DOHH2 (cell line): ENCODE measurements at regions not wholly inside any gene's neighbourhood (a gene's known extent, or its start where the extent isn't known, plus 50 kb on each side); places are given as distances from the start of the nearest gene placed in this dataset.

Source experiments
- H3F3A ChIP-seq: fragments of 200-600 bp; sonication (generic), shearing (Covaris generic); 2 replicates; pipeline ENCODE4 v1.6.0; 2016; ENCODE audit warnings: antibody characterized with exemption, mild to moderate bottlenecking; ENCODE audit not compliant: control insufficient read depth, insufficient read depth
- H3K27ac ChIP-seq: fragments of 200-600 bp; sonication (generic); 2 replicates; pipeline ENCODE4 v1.5.1; 2014; ENCODE audit warnings: low read depth, mild to moderate bottlenecking, low read length, moderate library complexity
- H3K27me3 ChIP-seq: fragments of 200-600 bp; sonication (generic); 2 replicates; pipeline ENCODE4 v1.6.1; 2014; ENCODE audit warnings: mild to moderate bottlenecking, low read length, mixed read lengths; ENCODE audit not compliant: control insufficient read depth
- H3K36me3 ChIP-seq: fragments of 200-600 bp; sonication (generic); 2 replicates; pipeline ENCODE4 v1.6.1; 2014; ENCODE audit warnings: mild to moderate bottlenecking, low read length, moderate library complexity, mixed read lengths; ENCODE audit not compliant: control insufficient read depth
- H3K4me1 ChIP-seq: fragments of 200-600 bp; sonication (generic); 2 replicates; pipeline ENCODE4 v1.6.1; 2014; ENCODE audit warnings: mild to moderate bottlenecking, low read length, mixed read lengths; ENCODE audit not compliant: control insufficient read depth
- H3K4me2 ChIP-seq: fragments of 200-600 bp; sonication (generic); 2 replicates; pipeline ENCODE4 v1.6.0; 2014; ENCODE audit warnings: mild to moderate bottlenecking, low read length, moderate library complexity
- H3K4me3 ChIP-seq: fragments of 200-600 bp; sonication (generic); 2 replicates; pipeline ENCODE4 v1.5.1; 2014; ENCODE audit warnings: mild to moderate bottlenecking, low read length, mixed read lengths
- H3K79me2 ChIP-seq: fragments of 200-600 bp; sonication (generic); 2 replicates; pipeline ENCODE4 v1.6.1; 2014; ENCODE audit warnings: mild to moderate bottlenecking, low read length, mixed read lengths; ENCODE audit not compliant: control insufficient read depth
- H3K9me2 ChIP-seq: fragments of 200-600 bp; sonication (generic); replicated peaks from 2 replicates; pipeline ENCODE4 v1.6.1; 2014; ENCODE audit warnings: mild to moderate bottlenecking, low read length, mixed read lengths; ENCODE audit not compliant: control insufficient read depth
- H3K9me3 ChIP-seq: fragments of 200-600 bp; sonication (generic); 2 replicates; pipeline ENCODE4 v1.6.1; 2014; ENCODE audit warnings: antibody characterized with exemption, low read length, mixed read lengths; ENCODE audit not compliant: control insufficient read depth, insufficient read depth
- H4K20me1 ChIP-seq: fragments of 200-600 bp; sonication (generic); 2 replicates; pipeline ENCODE4 v1.6.0; 2014; ENCODE audit warnings: low read depth, mild to moderate bottlenecking, antibody characterized with exemption, low read length, moderate library complexity; ENCODE audit not compliant: control insufficient read depth, insufficient read depth
- EZH2phosphoT487 ChIP-seq: fragments of 200-600 bp; sonication (generic); IDR thresholded peaks from 2 replicates; pipeline ENCODE4 v1.6.1; 2017; ENCODE audit warnings: borderline replicate concordance, mild to moderate bottlenecking, antibody characterized with exemption, low read length, moderate library complexity, mixed read lengths
- TF ChIP-seq, protein P1 (sequence below): fragments of 200-600 bp; sonication (generic); IDR thresholded peaks from one replicate; pipeline ENCODE4 v1.5.1; 2014; ENCODE audit warnings: antibody characterized with exemption, mild to moderate bottlenecking, low read depth, low read length; ENCODE audit not compliant: poor library complexity, severe bottlenecking

DNA sequence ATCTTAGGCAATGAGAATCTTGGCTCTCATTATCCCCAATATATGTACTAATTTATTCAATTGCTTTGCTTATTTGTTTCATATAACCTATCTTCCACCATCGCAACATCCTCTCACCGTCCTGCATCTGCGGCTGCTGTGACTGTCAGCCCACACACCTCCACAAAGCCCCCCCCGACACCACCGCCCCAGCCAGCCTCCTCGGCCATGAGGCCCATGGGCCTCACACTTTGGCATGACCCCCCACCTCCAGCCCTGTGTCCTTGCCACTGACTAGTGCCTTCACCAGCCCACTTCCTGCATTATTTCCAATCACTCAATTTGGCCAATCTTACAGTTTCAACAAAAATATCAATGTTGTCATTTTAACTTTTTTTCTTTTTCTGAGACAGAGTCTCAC lies 60.7 kb upstream of the TOX2 start:
- Histone ChIP-seq H3K36me3 (no peaks in the 10 kb centered on the region), H3K4me2 (no peak overlapping the region), H3K4me3 (no peak overlapping the region), H3K9me3 (no peaks in the 10 kb centered on the region), H3F3A (no peaks in the 10 kb centered on the region), H3K4me1 (no peaks in the 10 kb centered on the region), H3K27ac (no peak overlapping the region), H3K79me2 (no peaks in the 10 kb centered on the region), H3K27me3 (peaks cover 4% of the 10 kb centered on the region; the same call in 1 of the 2 replicates), H4K20me1 (no peaks in the 10 kb centered on the region), H3K9me2 (no peaks in the 10 kb centered on the region)
- TF ChIP-seq, protein P1, sequence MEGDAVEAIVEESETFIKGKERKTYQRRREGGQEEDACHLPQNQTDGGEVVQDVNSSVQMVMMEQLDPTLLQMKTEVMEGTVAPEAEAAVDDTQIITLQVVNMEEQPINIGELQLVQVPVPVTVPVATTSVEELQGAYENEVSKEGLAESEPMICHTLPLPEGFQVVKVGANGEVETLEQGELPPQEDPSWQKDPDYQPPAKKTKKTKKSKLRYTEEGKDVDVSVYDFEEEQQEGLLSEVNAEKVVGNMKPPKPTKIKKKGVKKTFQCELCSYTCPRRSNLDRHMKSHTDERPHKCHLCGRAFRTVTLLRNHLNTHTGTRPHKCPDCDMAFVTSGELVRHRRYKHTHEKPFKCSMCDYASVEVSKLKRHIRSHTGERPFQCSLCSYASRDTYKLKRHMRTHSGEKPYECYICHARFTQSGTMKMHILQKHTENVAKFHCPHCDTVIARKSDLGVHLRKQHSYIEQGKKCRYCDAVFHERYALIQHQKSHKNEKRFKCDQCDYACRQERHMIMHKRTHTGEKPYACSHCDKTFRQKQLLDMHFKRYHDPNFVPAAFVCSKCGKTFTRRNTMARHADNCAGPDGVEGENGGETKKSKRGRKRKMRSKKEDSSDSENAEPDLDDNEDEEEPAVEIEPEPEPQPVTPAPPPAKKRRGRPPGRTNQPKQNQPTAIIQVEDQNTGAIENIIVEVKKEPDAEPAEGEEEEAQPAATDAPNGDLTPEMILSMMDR = no peak
- TF ChIP-seq EZH2phosphoT487 = no peak

DNA sequence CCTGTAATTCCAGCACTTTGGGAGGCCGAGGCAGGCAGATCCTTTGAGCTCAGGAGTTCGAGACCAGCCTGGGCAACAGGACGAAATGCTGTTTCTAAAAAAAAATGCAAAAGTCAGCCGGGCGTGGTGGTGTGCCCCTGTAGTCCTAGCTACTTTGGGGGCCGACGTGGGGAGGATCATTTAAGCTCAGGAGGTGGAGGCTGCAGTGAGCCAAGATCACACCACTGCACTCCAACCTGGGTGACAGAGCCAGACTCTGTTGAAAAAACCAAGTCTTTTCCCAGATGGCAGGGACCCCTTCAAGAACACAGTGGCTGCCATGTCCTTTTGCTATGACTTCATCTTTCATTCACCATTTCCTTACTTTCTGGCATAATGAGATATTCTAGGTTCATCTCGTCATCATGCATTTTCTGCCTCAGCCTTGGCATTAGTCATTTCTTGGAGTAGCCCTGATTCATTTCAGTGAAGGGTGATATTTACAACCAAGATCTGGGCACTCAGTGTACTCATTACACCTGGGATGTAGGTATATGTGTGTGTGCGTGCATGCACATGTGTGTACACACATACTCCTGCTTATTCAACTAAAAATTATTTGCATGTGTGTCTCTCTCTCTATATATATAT lies 61.4 kb upstream of the TOX2 start:
- H3K9me2 ChIP-seq = no peaks in the 10 kb centered on the region
- no peaks in the 10 kb centered on the region for H3K79me2 ChIP-seq
- no peaks in the 10 kb centered on the region for H3F3A ChIP-seq
- H3K4me1 ChIP-seq = no peaks in the 10 kb centered on the region
- no peaks in the 10 kb centered on the region for H3K36me3 ChIP-seq
- no peaks in the 10 kb centered on the region for H3K9me3 ChIP-seq
- no peak overlapping the region for H3K4me3 ChIP-seq
- no peak overlapping the region for H3K27ac ChIP-seq
- H4K20me1 ChIP-seq = no peaks in the 10 kb centered on the region
- H3K4me2 ChIP-seq = no peak overlapping the region
- TF ChIP-seq EZH2phosphoT487 = no peak
- TF ChIP-seq, protein P1 = no peak
- peaks cover 4% of the 10 kb centered on the region; the same call in 1 of the 2 replicates for H3K27me3 ChIP-seq

DNA sequence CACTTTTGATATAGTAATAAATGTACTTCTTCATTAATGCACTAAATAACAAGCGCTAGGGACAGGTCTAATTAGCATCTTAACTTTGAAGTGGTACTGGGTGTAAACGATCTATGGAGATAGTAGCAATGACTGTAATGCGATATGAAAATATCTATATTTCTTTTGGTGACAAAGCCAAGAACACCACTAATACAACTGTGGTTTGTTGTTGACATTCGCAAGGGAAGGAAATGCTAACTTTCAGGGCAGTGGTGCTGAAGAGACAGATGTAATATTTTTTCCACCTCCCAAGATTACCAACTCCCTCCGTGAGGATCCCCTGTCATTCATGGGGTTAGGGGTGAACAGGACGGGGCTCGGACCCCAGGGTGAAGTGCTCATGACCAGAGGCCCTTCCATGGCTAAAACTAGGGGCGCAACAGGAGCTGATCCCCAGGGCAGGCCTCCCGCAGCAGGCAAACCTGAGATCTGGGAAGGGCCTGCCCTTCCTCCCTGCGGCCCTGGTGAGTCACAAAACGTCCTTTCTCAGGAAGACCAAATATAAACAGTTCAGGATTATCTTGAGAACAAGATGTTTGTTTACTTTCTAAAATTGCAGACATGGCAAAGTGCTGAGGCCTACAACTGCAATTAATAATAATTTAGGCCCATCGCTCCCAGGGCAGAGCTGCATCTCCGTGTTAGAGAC lies 65.0 kb upstream of the TOX2 start:
- Histone ChIP-seq H3K9me2 (no peaks in the 10 kb centered on the region), H3K27me3 (peaks cover 6% of the 10 kb centered on the region; the same call in 1 of the 2 replicates), H3K4me1 (no peaks in the 10 kb centered on the region), H3K36me3 (no peaks in the 10 kb centered on the region), H3K27ac (no peak overlapping the region), H3K9me3 (no peaks in the 10 kb centered on the region), H3K4me2 (no peak overlapping the region), H3K4me3 (no peak overlapping the region), H3K79me2 (no peaks in the 10 kb centered on the region), H3F3A (no peaks in the 10 kb centered on the region), H4K20me1 (no peaks in the 10 kb centered on the region)
- TF ChIP-seq, protein P1 = no peak
- TF ChIP-seq EZH2phosphoT487 = no peak
